ENCODE measurements at regions not wholly inside any gene's neighbourhood (a gene's known extent, or its start where the extent isn't known, plus 50 kb on each side); places are given as distances from the start of the nearest gene placed in this dataset.

GRCh38 chr10:117477961-117478670 is 64.4 kb upstream of the EMX2 start:
- TF ChIP-seq, protein P1, sequence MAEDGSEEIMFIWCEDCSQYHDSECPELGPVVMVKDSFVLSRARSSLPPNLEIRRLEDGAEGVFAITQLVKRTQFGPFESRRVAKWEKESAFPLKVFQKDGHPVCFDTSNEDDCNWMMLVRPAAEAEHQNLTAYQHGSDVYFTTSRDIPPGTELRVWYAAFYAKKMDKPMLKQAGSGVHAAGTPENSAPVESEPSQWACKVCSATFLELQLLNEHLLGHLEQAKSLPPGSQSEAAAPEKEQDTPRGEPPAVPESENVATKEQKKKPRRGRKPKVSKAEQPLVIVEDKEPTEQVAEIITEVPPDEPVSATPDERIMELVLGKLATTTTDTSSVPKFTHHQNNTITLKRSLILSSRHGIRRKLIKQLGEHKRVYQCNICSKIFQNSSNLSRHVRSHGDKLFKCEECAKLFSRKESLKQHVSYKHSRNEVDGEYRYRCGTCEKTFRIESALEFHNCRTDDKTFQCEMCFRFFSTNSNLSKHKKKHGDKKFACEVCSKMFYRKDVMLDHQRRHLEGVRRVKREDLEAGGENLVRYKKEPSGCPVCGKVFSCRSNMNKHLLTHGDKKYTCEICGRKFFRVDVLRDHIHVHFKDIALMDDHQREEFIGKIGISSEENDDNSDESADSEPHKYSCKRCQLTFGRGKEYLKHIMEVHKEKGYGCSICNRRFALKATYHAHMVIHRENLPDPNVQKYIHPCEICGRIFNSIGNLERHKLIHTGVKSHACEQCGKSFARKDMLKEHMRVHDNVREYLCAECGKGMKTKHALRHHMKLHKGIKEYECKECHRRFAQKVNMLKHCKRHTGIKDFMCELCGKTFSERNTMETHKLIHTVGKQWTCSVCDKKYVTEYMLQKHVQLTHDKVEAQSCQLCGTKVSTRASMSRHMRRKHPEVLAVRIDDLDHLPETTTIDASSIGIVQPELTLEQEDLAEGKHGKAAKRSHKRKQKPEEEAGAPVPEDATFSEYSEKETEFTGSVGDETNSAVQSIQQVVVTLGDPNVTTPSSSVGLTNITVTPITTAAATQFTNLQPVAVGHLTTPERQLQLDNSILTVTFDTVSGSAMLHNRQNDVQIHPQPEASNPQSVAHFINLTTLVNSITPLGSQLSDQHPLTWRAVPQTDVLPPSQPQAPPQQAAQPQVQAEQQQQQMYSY (CRISPR knock-in tag; IDR thresholded peaks at IDR 0.05), result no peak
- TF ChIP-seq, protein P2, sequence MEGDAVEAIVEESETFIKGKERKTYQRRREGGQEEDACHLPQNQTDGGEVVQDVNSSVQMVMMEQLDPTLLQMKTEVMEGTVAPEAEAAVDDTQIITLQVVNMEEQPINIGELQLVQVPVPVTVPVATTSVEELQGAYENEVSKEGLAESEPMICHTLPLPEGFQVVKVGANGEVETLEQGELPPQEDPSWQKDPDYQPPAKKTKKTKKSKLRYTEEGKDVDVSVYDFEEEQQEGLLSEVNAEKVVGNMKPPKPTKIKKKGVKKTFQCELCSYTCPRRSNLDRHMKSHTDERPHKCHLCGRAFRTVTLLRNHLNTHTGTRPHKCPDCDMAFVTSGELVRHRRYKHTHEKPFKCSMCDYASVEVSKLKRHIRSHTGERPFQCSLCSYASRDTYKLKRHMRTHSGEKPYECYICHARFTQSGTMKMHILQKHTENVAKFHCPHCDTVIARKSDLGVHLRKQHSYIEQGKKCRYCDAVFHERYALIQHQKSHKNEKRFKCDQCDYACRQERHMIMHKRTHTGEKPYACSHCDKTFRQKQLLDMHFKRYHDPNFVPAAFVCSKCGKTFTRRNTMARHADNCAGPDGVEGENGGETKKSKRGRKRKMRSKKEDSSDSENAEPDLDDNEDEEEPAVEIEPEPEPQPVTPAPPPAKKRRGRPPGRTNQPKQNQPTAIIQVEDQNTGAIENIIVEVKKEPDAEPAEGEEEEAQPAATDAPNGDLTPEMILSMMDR (IDR thresholded peaks at IDR 0.05), result no peak
- TF ChIP-seq JAZF1 (CRISPR knock-in tag; IDR thresholded peaks at IDR 0.05) (no peak), NR2C2 (CRISPR knock-in tag; IDR thresholded peaks at IDR 0.05) (no peak), IRF2 (CRISPR knock-in tag; IDR thresholded peaks at IDR 0.05; ENCODE audit: borderline replicate concordance, low read depth) (no peak), E2F5 (CRISPR knock-in tag; IDR thresholded peaks at IDR 0.05) (no peak), TEAD4 (CRISPR knock-in tag; IDR thresholded peaks at IDR 0.05) (no peak)
- TF ChIP-seq, protein P3, sequence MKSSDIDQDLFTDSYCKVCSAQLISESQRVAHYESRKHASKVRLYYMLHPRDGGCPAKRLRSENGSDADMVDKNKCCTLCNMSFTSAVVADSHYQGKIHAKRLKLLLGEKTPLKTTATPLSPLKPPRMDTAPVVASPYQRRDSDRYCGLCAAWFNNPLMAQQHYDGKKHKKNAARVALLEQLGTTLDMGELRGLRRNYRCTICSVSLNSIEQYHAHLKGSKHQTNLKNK (CRISPR knock-in tag; IDR thresholded peaks at IDR 0.05), result no peak
